Hepatic stellate cell (primary cell): ENCODE measurements at regions not wholly inside any gene's neighbourhood (a gene's known extent, or its start where the extent isn't known, plus 50 kb on each side); places are given as distances from the start of the nearest gene placed in this dataset.
A peak's percentile ranks its signal among the peaks of the same experiment; 100 is the strongest.

Source experiments
- DNase-seq: peaks from one replicate; pipeline ENCODE4 v3.0.0; 2011; ENCODE audit warnings: low spot score

DNA sequence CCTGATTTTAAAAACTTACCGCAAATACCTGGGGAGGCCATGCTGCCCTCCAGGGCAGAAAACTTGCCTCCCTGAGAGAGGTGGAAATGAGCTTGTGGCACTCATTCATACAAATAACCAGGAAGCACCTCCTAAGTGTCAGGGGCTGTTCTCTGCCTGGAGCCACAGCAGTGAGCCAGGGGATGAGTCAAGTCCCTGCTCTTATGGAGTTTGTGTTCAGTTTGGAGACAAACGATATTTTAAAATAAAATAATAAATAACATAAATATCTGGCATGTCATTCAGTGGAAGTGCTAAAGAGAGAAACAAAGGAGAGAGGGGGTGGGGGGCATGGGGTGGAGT lies 313.8 kb downstream of the C16orf95 start:
- no peak for DNase-seq

DNA sequence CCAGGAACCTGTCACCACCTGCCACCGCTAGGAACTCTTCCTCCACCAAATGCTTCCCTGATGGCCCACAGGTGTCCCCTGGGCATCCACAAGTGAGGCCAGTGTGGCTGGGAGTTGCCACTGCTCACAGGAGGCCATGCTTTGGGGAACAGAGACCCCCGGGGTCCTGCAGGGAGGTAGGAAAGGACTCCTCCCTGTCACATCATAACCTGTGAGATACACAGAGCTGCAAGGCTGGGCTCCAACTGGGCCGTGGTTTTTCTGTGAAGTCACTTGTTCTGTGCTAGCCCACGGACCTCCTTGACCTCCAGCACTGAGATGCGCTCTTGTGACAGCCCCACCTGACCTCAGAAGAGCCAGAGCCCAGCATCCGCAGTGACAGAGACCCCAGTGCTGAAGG lies 311.2 kb downstream of the C16orf95 start:
- no peak for DNase-seq

DNA sequence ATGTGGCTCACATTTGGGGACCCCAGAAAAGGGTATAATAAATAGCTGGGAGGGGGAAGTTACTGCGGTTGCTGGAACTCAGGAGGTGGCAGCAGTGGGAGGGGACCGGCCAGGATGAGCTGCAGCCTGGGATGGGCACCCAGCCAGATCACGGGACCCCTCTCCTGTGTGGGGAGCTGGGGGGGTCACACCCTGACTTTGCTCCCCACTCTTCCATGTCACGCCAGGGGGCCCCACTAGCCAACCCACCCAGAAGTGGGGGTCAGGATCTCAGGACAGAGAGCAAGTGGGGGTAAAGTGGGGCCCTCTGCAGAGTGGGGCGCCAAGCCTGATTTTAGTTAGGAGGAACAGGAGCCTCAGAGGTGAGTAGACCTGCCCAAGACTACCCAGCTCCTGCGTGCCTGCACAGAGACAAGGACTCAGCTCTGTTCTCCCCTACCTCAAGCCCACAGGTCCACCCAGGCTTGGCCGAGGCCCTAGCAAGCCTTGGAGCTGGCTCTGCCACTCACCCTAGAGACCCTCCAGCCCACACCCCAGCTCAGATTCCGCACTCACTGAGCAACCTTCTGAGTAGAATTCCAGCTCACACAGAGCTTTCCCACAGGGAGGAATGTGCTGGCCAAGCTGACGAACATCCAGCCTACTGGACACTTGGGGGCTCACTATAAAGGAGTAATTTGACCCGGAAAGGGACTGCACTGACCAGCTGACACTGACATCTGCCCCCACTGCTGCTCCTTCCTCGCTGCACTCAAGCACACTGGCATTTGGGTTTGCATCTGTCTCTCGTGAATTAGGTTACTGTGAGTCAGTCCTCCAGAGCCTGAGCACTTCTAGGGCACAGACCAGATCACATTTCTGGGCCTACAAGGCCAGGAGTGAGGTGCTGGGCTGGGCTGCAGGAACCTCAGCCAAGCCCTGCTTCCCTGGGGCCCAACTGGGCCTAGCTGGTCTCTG lies 310.1 kb downstream of the C16orf95 start:
- no peak for DNase-seq

DNA sequence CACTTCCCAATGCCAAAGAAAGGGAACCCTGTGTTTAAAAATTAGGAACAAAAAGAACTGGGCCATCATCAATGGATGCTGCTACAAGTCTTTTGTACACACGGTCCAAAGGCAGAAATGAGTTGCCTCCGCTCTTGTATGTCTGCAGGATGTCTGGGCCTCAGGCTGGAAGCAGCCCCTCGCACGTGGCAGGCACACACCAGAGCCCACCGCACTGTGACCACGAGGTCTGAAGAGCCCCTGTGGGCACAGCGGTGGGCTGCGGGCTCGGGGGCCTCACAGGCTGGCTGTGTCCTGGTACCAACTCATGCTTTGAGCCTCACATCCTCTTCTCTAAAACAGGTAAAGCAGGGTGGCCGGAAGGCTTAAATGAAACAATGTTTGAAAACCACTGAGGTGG lies 309.3 kb downstream of the C16orf95 start:
- DNase-seq, result no peak

DNA sequence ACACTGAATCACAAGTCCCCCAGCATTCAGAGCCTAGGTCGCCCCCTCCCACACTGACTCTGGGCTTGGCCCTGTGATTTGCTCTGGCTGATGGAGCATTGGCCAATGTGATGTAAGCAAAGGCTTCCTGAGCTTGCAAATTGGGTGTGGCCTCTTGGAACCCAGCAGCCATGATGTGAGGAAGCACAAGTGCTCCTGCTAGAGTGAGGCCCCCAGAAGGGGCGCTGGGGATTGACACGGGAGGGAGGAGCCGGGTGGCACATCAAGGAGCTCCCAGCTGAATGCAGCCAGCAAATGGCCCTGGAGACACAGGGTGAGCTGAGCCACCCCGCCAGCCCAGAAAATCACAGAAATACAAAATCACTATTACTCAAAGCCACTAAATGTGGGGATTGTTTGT lies 308.5 kb downstream of the C16orf95 start:
- DNase-seq, result no peak

DNA sequence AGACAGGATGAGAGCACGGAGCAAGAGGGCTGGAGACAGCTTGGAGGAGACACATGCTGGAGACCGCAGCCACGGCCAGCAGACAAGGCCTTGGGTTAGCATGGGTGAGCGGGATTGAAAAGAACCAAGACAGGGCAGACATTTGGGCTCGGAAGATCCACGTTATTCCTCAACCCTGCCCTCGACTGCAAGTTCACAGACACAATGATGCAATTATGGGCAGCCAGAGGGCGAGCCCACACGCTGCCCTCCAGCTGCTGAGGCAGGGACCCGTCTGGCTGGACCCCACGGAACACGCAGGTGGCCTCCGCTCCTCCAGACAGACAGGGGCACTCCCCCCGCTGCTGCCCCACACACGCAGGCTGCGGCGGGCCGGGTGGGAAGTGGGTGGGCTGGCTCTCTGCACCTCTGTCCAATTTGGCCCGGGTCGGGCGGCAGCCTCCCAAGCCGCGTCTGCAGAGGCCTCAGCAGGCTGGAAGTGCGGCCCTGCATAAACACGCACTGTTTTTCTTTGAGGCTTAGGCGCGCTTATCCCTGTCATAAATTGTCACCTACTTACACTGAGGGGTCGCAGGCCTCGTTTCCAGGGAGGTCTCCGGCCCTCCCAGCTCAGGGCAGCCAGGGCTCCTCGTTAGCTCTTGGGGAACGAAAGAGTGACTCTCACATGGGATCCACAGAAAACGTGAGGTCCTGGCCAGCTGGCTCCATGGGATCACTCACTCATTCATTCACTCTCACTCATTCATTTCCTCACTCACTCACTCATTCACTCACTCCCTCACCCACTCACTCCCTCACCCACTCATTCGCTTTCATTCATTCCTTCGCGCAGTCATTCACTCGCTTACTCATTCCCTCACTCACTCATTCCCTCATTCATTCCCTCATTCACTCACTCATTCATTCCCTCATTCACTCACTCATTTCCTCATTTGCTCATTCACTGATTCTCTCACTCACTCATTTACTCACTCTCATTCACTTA lies 303.9 kb downstream of the C16orf95 start:
- no peak for DNase-seq

DNA sequence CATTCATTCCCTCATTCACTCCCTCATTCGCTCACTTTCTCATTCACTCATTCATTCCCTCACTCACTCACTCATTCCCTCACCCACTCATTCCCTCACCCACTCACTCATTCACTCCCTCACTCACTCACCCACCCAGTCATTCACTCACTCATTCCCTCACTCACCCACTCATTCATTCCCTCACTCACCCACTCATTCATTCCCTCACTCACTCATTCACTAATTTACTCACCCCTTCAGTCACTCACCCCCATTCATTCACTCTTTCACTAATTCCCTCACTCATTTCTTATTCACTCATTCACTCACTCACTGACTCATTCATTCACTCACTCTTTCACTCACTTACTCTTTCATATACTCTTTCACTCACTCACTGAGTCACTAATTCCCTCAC lies 303.1 kb downstream of the C16orf95 start:
- DNase-seq, result no peak

DNA sequence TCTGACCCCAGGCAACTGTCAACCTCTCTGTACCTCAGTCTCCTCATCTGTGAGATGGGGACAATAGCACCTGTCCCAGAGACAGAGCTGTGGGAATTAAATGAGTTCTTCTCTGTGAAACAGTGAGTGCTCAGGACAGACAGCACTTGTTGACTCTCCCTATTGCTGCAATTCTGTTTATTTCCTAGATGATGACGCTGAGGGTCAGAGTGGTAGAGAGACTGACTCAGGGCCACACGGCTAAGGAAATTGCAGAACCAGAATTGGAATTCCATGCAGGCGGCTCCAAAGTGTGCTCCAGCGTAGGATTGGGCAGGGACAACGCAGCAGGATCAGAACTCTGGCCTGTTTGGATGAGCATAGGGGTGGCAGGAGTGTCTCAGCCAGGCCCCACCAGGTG lies 302.2 kb downstream of the C16orf95 start:
- no peak for DNase-seq

DNA sequence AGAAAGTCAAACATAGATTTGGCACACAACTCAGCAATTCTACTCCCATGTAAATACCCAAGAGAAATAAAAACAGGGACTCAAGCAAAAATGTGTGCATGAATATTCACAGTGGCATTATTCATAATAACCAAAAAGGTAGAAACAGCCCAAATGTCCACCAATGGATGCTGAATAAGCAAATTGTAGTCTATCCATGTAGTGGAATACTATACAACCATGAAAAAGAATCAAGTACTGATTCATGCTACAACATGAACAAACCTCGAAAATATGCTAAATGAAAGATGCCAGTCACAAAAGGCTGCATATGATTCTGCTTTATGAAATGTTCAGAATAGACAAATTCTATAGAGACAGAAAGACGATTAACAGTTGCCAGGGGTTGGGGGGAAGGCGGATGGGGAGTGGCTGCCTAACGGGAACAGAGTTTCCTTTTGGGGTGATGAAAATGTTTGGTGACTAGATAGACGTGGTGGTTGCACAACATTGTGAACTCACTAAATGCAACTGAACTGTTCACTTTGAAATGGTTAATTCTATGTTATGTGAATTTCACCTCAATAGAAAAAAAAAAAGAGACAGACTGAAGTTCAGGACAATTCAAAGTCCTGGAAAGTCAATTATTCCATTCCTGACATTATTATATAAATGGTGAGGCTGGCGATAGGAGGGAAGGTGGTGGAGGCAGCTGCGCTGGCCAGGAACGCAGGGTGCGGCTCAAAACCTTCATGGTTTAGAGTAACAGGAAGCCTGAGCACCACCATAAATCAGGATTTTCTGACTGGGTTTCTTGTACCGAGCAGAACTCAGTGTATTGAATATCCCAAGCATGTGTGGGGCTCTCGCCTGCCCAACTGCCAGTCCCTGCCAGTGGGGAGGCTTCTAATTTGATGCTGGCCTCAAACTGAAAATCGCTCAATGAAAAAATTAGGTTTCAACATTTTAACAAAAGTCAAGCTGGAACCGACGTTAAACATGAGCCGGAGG lies 300.9 kb downstream of the C16orf95 start:
- DNase-seq, result no peak

DNA sequence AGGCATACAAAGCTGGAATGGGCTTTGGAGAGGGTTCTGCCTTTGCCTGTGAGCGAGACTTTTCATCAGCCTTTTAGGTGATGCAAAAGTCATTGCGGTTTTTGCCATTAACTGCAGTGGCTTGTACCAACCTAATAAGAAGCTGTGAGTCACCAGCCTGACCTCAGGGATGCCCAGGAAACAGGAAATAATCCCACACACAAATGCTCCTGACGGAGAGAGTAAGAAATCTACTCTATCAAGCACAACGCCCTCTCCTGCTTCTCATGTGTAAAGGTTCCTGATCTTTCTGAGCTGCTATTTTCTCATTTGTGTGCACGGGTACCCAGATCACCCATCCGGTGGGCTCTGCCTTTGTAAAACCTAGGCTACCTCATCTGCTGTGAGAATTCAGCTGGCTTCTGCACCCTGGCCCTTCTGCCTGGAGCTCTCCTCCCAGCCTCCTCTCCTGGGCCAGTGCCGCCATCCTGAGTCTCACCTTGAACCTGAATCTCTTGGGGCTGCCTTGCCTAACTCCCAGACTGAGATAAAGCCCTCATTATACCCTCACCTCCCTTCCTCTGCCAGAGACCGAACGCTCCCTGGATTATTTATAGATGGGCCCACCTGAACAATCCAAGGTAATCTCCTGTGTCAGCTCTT lies 299.7 kb downstream of the C16orf95 start:
- peak; percentile 82 for DNase-seq

DNA sequence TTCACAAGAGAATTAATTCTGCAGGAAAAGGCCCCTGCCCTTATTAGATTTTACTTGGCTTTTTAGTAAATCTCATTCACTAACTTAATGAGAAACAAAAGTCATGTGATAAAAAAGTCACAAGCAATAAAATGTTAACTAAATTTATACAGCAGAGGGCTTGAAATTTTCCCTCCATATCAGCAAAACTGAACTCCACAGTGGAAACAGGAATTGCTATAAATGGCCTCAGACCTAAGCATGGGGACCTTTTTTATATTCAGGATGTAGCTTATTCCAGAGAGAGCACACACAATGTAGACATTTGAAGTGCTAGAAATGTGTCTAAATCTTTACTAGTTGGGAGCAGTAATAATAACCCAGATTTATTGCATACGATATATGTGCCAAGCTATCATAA lies 291.5 kb downstream of the C16orf95 start:
- no peak for DNase-seq

DNA sequence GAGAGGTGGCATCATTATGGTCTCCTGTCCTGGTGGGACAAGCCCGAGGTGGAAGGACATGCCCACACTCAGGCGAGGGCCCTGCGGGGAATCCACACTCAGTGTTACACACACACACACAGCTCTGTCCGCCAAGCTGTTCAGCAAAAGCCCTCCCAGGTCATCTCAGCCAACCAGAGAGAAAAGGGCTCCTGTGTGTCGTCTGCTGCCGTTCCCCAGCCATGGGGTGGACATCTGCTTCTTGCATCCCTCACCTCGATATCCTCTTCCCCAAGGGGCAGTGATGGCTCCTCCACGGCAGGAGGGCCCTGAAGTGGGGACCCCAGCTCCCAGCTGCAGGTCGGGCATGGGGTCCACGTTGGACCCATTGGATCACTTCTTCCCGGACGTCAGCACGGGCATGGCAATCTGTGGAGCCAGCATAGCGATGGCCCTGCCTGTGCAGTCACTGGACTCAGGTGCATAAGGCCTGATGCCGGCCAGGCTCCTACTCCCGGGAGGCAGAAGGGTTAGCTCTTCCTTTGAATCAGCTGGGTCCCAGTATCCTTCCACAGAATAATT lies 290.1 kb downstream of the C16orf95 start:
- no peak for DNase-seq

DNA sequence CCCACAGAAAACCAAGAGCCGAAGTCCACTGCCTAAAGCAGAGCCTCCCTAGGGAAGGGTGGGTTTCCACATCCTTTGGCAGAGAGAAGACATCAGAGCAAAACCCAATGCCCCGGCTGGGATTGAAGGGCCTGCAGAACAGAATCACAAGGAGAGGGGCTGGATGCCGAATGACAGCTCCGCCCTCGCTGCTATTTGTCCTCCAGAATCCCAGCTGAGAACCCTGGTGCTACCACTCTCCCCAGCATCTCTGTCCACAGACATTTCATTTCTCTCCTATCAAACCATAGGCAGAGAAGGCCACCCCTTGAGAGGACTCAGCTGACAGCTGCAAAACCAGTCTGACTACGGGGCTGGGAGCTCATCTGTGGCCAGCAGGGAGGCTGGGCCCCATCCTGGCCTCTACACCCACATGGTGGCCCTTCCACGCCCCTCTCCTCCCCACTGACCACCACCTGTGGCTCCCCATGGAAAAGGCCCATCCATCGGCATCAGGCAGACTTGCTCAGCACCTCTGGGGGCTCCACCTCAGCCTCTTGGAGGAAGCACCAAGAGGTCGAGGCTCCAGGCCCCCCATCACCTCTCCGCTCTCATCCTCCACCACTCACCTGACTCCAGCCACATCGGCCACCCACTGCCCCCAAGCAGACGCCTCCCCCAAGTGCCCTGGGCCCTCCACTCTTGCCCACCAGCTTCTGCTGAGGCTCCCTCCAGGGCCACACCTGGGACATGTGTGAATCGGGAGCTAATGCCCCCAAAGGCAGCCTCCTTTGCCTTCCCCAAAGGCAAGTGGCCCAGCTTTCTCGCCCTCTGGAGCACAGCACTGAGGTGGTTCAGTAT lies 288.5 kb downstream of the C16orf95 start:
- DNase-seq, result no peak

DNA sequence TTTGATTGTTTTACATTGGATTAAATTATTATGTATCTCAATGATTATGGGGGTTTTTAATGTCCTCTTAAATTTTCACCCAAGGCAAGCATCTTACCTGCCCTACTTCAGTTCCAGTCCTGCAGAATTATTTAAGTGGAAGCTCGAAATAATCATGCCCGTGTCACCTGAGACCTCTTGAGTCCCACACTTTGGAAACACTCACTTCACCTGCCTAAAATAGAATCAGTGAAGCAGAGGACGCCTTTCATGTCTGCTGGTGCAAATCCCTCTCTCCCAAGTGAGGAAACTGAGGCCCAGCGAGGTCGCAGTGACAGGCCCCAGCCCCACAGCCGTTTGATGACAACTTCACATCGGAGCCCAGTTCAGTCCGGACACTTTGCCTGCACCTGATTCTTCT lies 284.6 kb downstream of the C16orf95 start:
- DNase-seq, result no peak

DNA sequence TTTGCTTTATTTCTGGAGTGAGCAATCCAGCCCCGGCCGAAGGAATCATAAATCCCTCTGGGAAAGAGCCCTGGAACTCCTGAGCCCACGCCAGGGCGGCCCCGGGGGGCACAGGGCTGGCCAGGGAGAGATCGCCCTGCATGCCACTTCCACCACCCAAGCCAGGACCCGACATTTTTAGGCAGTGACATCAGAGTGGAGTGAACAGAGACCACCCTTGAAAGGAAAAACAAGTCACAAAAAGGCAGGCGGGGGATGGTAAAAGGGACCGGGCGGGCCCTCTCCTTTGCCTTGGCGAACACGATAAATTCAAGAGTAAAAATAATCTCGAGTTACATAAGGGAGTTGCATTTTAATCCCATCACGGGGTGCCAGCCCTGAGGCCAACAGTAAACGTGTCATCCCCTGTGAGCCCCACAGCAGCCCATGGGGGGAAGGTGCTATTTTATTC lies 284.1 kb downstream of the C16orf95 start:
- DNase-seq, result no peak

DNA sequence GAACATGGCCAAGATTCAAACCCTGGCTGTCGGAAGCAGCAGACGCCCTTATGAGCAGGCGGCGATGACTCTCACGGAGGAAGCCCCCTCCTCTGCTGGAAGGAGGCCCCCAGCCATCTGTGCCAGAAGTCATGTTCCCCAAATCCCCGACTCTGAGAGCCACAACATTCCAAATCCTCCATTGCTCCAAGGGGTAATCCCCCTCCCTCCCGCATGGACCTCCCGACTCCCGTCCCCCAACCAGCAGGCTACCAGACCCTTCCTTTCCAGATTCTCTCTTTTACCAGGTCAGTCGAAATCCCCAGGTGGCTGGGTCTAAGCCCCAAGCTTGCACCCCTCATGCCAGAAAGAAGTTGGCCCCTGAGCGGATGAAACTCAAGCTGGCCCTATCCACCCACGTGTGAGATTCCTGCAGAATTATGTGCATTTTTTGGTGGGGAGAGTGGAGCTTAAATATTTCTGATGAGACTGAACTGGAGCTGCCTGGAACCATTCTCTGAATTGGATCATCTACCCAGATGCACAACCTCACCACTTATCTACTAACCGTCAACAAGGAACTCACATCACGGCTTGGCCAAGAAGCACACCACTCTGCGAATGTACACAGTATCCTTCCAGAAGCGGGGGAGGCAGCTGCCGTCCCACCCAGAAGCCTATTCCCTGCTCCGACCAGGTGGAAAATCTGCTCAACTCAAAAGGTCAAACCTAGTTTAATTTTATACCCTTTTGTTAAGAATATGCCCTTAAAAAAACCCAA lies 283.5 kb downstream of the C16orf95 start:
- no peak for DNase-seq

DNA sequence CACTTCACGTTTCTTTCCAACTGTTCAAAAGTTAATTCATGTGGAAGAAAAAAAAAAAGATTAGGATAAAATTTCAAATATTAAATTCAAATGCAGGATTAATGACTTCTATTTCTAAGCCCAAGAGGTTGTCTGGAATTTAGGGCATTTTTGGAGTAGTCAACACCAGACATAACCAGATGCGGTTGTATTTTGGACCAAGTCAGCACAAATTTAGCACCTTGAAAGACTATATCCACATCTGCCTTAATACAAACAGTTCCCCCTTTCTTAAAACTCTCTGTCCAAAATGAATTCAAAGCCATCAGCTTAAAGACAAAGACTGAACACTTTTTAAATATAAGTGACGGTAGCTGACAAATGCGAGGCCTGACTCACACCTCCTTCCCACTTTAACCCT lies 282.9 kb downstream of the C16orf95 start:
- no peak for DNase-seq

DNA sequence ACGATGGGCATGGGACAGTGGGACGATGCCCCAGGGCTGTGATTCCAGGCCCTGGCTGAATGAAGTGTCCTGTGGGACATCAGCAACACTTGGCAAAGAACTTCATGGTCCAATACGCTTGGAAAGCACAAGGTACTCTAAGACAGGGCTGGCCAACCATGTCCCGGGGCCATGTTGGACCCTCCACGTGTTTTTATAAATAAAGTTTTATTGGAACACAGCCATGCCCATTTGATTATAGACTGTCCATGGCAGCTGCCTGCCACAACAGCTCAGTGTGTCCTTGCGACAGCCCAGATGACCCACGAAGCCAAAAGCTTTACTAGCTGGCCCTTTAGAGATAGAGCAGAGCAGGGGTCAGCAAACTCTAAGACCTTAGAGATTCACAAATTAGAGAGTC lies 282.1 kb downstream of the C16orf95 start:
- no peak for DNase-seq

DNA sequence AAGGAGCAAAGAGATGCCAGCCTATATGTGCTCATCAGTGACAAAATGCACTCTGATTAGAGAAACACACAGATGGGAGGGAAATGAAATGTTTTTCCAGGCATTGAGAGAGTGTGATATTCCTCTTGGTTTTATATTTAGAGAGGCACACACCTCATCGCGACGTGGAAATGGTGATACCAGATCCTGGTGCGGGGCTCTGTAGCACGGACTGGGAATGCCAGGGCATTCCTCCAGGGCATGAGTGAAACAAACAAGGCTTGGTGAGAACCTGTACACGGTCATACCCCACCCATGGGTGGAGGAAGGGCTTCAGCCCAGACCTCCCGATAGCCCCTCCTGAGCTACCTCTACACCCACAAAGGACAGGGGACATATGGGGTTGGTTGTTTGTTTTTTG lies 280.2 kb downstream of the C16orf95 start:
- DNase-seq, result no peak
